IPS DF 4.7 (cell line): ENCODE measurements at regions not wholly inside any gene's neighbourhood (a gene's known extent, or its start where the extent isn't known, plus 50 kb on each side); places are given as distances from the start of the nearest gene placed in this dataset.

Experiments
- DNase-seq: peaks from one replicate; pipeline ENCODE4 v3.0.0-alpha.2; 2013; ENCODE audit warnings: low spot score; ENCODE audit errors: extremely low read depth

GRCh38 chr9:2311920-2312319 is 296.8 kb downstream of the SMARCA2 start:
- DNase-seq, result no peak

- no peak for DNase-seq
These were observed 298.4 kb downstream of the SMARCA2 start for GRCh38 chr9:2313512-2313911.

- no peak for DNase-seq
These were observed 302.4 kb downstream of the SMARCA2 start for GRCh38 chr9:2317591-2317990.

- DNase-seq, result no peak
These were observed 302.2 kb upstream of the VLDLR start for GRCh38 chr9:2319421-2319820.

- DNase-seq, result no peak
These were observed 301.5 kb upstream of the VLDLR start for GRCh38 chr9:2320114-2320513.

- DNase-seq, result no peak
These were observed 301.0 kb upstream of the VLDLR start for GRCh38 chr9:2320632-2321031.

GRCh38 chr9:2321523-2322148 is 300.0 kb upstream of the VLDLR start:
- DNase-seq, result no peak

GRCh38 chr9:2324742-2325141 is 296.8 kb upstream of the VLDLR start:
- DNase-seq, result no peak

- no peak for DNase-seq
These were observed 288.9 kb upstream of the VLDLR start for GRCh38 chr9:2332663-2333062.

GRCh38 chr9:2335260-2335659 is 286.3 kb upstream of the VLDLR start:
- no peak for DNase-seq

GRCh38 chr9:2336055-2336454 is 285.5 kb upstream of the VLDLR start:
- DNase-seq, result no peak

GRCh38 chr9:2337131-2337530 is 284.5 kb upstream of the VLDLR start:
- no peak for DNase-seq

- no peak for DNase-seq
These were observed 284.0 kb upstream of the VLDLR start for GRCh38 chr9:2337627-2338026.

- no peak for DNase-seq
These were observed 282.7 kb upstream of the VLDLR start for GRCh38 chr9:2338777-2339365.

- no peak for DNase-seq
These were observed 282.2 kb upstream of the VLDLR start for GRCh38 chr9:2339416-2339815.

GRCh38 chr9:2340046-2340760 is 281.4 kb upstream of the VLDLR start:
- no peak for DNase-seq

GRCh38 chr9:2341126-2341525 is 280.5 kb upstream of the VLDLR start:
- DNase-seq, result no peak

- no peak for DNase-seq
These were observed 279.6 kb upstream of the VLDLR start for GRCh38 chr9:2341956-2342355.

GRCh38 chr9:2343756-2344155 is 277.8 kb upstream of the VLDLR start:
- DNase-seq, result no peak

- DNase-seq, result no peak
These were observed 277.2 kb upstream of the VLDLR start for GRCh38 chr9:2344436-2344835.

- DNase-seq, result no peak
These were observed 276.6 kb upstream of the VLDLR start for GRCh38 chr9:2345013-2345412.

- no peak for DNase-seq
These were observed 275.2 kb upstream of the VLDLR start for GRCh38 chr9:2346277-2346913.
